T-helper 2 cell treated with Interferon-gamma antibody and Interleukin-4, amounts not matched to agents 5 μg/mL and 100 μg/mL, for 36 hours (primary cell): ENCODE measurements at regions not wholly inside any gene's neighbourhood (a gene's known extent, or its start where the extent isn't known, plus 50 kb on each side); places are given as distances from the start of the nearest gene placed in this dataset.
"Not testable (repeated sequence)": the region's sequence is repeated elsewhere in the genome, so short reads cannot be mapped to it uniquely, and the experiment has no call there.

Source experiments
- DNase-seq: peaks from one replicate; pipeline ENCODE4 v3.0.0; 2021; ENCODE audit warnings: low spot score
- H3K27ac Mint-ChIP-seq: one replicate; pipeline ENCODE4 v1.8.0; 2021; ENCODE audit warnings: mild to moderate bottlenecking, mixed read lengths
- H3K27me3 Mint-ChIP-seq: one replicate; pipeline ENCODE4 v1.8.0; 2021; ENCODE audit warnings: low read depth, mixed read lengths
- H3K36me3 Mint-ChIP-seq: one replicate; pipeline ENCODE4 v1.8.0; 2021; ENCODE audit warnings: low read depth, mixed read lengths
- H3K4me1 Mint-ChIP-seq: one replicate; pipeline ENCODE4 v1.8.0; 2021; ENCODE audit warnings: low read depth, mixed read lengths
- H3K4me3 Mint-ChIP-seq: one replicate; pipeline ENCODE4 v1.8.0; 2022; ENCODE audit warnings: mild to moderate bottlenecking, moderate library complexity, mixed read lengths
- H3K9me3 Mint-ChIP-seq: one replicate; pipeline ENCODE4 v1.8.0; 2021; ENCODE audit warnings: mixed read lengths

DNA sequence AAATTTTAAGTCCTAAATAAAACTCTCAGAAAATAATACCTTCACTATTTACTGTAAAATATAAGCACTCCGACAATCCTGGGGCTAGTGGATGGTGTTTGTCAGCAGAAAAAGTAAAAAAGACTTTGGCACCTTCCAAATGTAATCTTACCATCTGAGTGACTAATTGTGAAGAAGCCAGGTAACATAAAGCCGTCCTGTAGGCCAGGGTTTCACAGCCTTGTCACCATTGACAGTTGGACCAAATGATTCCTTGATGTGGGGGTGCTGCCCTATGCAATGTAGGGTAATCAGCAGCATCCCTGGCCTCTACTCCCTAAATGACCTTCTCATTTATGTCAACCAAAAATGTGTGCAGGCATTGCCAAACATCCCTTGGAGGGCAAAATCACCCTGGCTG lies 87.2 kb downstream of the CAPZA3 start:
- Mint-ChIP-seq H3K36me3 (no peaks in the 10 kb centered on the region), H3K4me1 (no peaks in the 10 kb centered on the region), H3K27ac (no peak overlapping the region), H3K9me3 (peaks cover 12% of the 10 kb centered on the region), H3K4me3 (no peak overlapping the region), H3K27me3 (no peaks in the 10 kb centered on the region)
- DNase-seq: no peak

GRCh38 chr12:18827913-18828312 lies 90.0 kb downstream of the CAPZA3 start:
- Mint-ChIP-seq H3K4me1 (no peaks in the 10 kb centered on the region), H3K9me3 (peaks cover 12% of the 10 kb centered on the region)

DNA sequence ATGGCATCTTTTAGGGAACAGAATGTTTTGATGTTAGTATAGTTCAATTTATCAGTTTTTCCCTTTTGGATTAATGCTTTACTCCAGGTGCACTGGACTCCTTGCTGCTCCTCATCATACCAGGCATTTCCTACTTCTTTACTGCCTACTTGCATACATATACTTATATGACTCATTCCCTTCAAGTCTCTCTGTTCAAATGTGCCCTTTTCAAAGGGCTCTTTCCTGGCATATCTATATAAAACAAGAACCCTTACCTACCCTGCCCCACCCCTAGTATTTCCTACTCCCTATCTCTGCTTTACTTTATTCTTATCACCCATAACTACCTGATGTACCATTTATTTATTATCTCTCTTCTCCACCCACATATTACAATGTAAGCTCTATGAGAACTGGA lies 90.6 kb downstream of the CAPZA3 start:
- Mint-ChIP-seq H3K9me3 (peaks cover 12% of the 10 kb centered on the region), H3K4me3 (no peak overlapping the region), H3K27me3 (no peaks in the 10 kb centered on the region), H3K4me1 (no peaks in the 10 kb centered on the region), H3K27ac (no peak overlapping the region), H3K36me3 (no peaks in the 10 kb centered on the region)
- DNase-seq: no peak

More at GRCh38 chr12:18827913-18828312, 90.0 kb downstream of the CAPZA3 start:
- Mint-ChIP-seq H3K27ac (no peak overlapping the region), H3K36me3 (no peaks in the 10 kb centered on the region), H3K4me3 (no peak overlapping the region), H3K27me3 (no peaks in the 10 kb centered on the region)
- no peak for DNase-seq

DNA sequence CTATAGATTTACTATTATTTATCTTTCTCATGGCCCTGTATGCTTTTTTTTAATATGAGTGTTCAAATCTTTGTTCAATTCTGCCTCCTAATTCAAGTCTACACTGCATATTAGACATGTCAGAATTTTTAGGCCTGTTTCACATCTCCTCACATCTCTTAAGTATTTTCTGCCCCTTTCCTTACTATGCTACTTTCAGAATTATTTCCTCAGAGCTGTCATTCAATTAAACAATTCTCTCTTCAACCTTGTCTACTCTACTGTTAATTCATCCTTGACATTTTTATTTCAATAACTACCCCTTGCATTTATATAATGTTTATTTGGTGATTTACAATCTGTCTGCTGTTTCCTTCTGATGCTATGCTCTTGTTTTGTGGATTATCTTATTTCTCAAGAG lies 91.1 kb downstream of the CAPZA3 start:
- Mint-ChIP-seq H3K4me3 (no peak overlapping the region), H3K27ac (no peak overlapping the region), H3K4me1 (no peaks in the 10 kb centered on the region), H3K9me3 (peaks cover 12% of the 10 kb centered on the region), H3K27me3 (no peaks in the 10 kb centered on the region), H3K36me3 (no peaks in the 10 kb centered on the region)
- no peak for DNase-seq

DNA sequence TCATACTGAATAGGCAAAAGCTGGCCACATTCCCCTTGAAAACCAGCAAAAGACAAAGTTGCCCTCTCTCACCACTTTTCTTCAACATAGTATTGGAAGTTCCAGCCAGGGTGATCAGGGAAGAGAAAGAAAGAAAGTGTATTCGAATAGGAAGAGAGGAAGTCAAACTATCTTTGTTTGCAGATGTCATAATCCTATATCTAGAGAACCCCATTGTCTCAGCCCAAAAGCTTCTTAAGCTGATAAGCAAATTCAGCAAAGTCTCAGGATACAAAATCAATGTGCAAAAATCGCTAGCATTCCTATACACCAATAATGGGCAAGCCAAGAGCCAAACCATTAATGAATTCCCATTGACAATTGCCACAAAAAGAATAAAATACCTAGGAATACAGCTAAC lies 95.0 kb downstream of the CAPZA3 start:
- H3K27ac Mint-ChIP-seq, H3K4me3 Mint-ChIP-seq, H3K27me3 Mint-ChIP-seq, H3K36me3 Mint-ChIP-seq, DNase-seq, H3K4me1 Mint-ChIP-seq: not testable (repeated sequence)
- peaks cover 12% of the 10 kb centered on the region for H3K9me3 Mint-ChIP-seq

GRCh38 chr12:18837025-18837424 lies 99.1 kb downstream of the CAPZA3 start:
- no peak for DNase-seq
- Mint-ChIP-seq H3K36me3 (no peaks in the 10 kb centered on the region), H3K9me3 (peaks cover 11% of the 10 kb centered on the region), H3K4me3 (no peak overlapping the region), H3K27me3 (no peaks in the 10 kb centered on the region), H3K27ac (no peak overlapping the region), H3K4me1 (no peaks in the 10 kb centered on the region)

GRCh38 chr12:18837505-18837904 lies 99.6 kb downstream of the CAPZA3 start:
- peaks cover 14% of the 10 kb centered on the region for H3K9me3 Mint-ChIP-seq
- no peak overlapping the region for H3K27ac Mint-ChIP-seq
- H3K36me3 Mint-ChIP-seq: no peaks in the 10 kb centered on the region
- no peak for DNase-seq
- H3K27me3 Mint-ChIP-seq: no peaks in the 10 kb centered on the region
- H3K4me1 Mint-ChIP-seq: no peaks in the 10 kb centered on the region
- no peak overlapping the region for H3K4me3 Mint-ChIP-seq

- H3K4me1 Mint-ChIP-seq, H3K27ac Mint-ChIP-seq, H3K27me3 Mint-ChIP-seq, H3K4me3 Mint-ChIP-seq, DNase-seq, H3K36me3 Mint-ChIP-seq: not testable (repeated sequence)
- H3K9me3 Mint-ChIP-seq: peaks cover 14% of the 10 kb centered on the region
These were observed 103.1 kb downstream of the CAPZA3 start for GRCh38 chr12:18840997-18841396.

- H3K9me3 Mint-ChIP-seq: no peaks in the 10 kb centered on the region
- H3K27me3 Mint-ChIP-seq: no peaks in the 10 kb centered on the region
- H3K4me3 Mint-ChIP-seq: no peak overlapping the region
- no peaks in the 10 kb centered on the region for H3K4me1 Mint-ChIP-seq
- H3K27ac Mint-ChIP-seq: no peak overlapping the region
- H3K36me3 Mint-ChIP-seq: no peaks in the 10 kb centered on the region
- DNase-seq: no peak
These were observed 111.2 kb downstream of the CAPZA3 start for GRCh38 chr12:18849080-18849479.

DNA sequence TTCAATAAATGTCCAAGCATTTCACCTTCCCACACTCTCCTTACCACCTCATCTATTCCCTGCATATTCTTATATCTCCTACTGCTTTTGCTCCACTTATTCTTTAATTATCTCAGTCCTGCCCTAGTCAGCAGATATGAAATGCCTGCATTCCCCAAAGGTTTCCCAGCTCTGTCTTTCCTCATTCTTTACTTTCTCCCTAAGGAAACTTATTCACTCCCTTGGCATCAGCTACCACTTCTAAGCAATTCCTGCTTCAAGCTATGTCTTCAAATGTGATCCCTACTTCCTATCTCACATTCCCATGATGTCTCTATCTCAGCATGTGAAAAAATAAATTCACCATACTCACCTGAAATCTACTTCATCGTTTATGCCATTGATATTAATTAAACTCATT lies 111.8 kb downstream of the CAPZA3 start:
- Mint-ChIP-seq H3K4me3 (no peak overlapping the region), H3K9me3 (no peaks in the 10 kb centered on the region)

GRCh38 chr12:18850752-18851151 lies 112.8 kb downstream of the CAPZA3 start:
- no peak overlapping the region for H3K4me3 Mint-ChIP-seq
- H3K4me1 Mint-ChIP-seq: no peaks in the 10 kb centered on the region
- H3K27ac Mint-ChIP-seq: no peak overlapping the region
- DNase-seq: no peak
- no peaks in the 10 kb centered on the region for H3K36me3 Mint-ChIP-seq
- no peaks in the 10 kb centered on the region for H3K27me3 Mint-ChIP-seq
- H3K9me3 Mint-ChIP-seq: no peaks in the 10 kb centered on the region

More for the DNA sequence above, 111.8 kb downstream of the CAPZA3 start:
- H3K36me3 Mint-ChIP-seq: no peaks in the 10 kb centered on the region
- no peaks in the 10 kb centered on the region for H3K27me3 Mint-ChIP-seq
- no peak for DNase-seq
- no peaks in the 10 kb centered on the region for H3K4me1 Mint-ChIP-seq
- no peak overlapping the region for H3K27ac Mint-ChIP-seq

DNA sequence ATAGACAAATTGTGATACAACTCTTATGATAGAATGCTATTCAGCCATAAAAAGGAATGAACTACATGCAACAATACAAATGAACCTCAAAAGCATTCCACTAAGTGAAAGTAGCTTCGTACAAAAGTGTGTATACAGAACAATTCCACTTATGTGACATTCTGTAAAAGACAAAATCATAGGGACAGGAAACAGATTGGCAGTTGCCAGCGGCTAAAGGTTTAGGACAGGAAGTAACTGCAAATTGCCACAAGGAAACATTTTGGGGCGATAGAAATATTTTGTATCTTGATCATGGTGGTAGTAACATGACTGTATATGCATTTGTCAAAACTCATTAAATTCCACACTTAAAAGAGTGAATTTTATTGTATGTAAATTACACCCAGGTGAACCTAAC lies 113.4 kb downstream of the CAPZA3 start:
- H3K27me3 Mint-ChIP-seq: no peaks in the 10 kb centered on the region
- no peak for DNase-seq

GRCh38 chr12:18853570-18854366 lies 115.8 kb downstream of the CAPZA3 start:
- no peak for DNase-seq
- Mint-ChIP-seq H3K27ac (no peak overlapping the region), H3K27me3 (no peaks in the 10 kb centered on the region), H3K36me3 (no peaks in the 10 kb centered on the region), H3K9me3 (no peaks in the 10 kb centered on the region), H3K4me3 (no peak overlapping the region), H3K4me1 (no peaks in the 10 kb centered on the region)

More for the DNA sequence above, 113.4 kb downstream of the CAPZA3 start:
- no peaks in the 10 kb centered on the region for H3K36me3 Mint-ChIP-seq
- H3K9me3 Mint-ChIP-seq: no peaks in the 10 kb centered on the region
- no peak overlapping the region for H3K4me3 Mint-ChIP-seq
- H3K4me1 Mint-ChIP-seq: no peaks in the 10 kb centered on the region
- no peak overlapping the region for H3K27ac Mint-ChIP-seq

DNA sequence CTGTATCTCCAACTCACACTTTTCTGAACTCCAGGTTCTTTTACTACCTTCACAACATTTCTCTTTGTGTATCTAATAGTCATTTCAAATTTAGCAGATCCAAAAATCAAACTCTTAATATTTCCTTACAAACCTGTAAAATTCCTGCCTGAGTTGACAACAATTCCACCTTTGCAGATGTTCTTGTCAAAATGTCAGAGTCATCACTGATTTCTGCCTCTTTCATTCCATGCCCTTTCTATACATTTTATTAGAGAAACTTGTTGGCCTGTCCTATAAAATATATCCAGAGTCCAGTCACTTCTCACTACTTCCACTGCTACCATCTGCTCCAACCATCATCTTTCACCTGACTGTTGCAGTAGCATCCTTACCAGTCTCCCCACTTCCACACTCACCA lies 119.7 kb downstream of the CAPZA3 start:
- H3K36me3 Mint-ChIP-seq: no peaks in the 10 kb centered on the region
- no peaks in the 10 kb centered on the region for H3K27me3 Mint-ChIP-seq
- DNase-seq: no peak
- H3K4me3 Mint-ChIP-seq: no peak overlapping the region
- no peaks in the 10 kb centered on the region for H3K9me3 Mint-ChIP-seq
- no peak overlapping the region for H3K27ac Mint-ChIP-seq
- no peaks in the 10 kb centered on the region for H3K4me1 Mint-ChIP-seq

GRCh38 chr12:18859400-18859799 lies 121.5 kb downstream of the CAPZA3 start:
- Mint-ChIP-seq H3K4me3 (no peak overlapping the region), H3K9me3 (no peaks in the 10 kb centered on the region), H3K27ac (no peak overlapping the region), H3K27me3 (no peaks in the 10 kb centered on the region), H3K4me1 (no peaks in the 10 kb centered on the region), H3K36me3 (no peaks in the 10 kb centered on the region)
- no peak for DNase-seq
